Loucy (cell line): ENCODE measurements at regions not wholly inside any gene's neighbourhood (a gene's known extent, or its start where the extent isn't known, plus 50 kb on each side); places are given as distances from the start of the nearest gene placed in this dataset.

Experiments used
- H2AFZ ChIP-seq: fragments of 200-600 bp; sonication (generic); 2 replicates; pipeline ENCODE4 v1.6.0; 2016; ENCODE audit warnings: antibody characterized with exemption, mild to moderate bottlenecking, low read length, moderate library complexity
- H3F3A ChIP-seq: fragments of 200-600 bp; 2 replicates; pipeline ENCODE4 v1.6.0; 2016; ENCODE audit warnings: antibody characterized with exemption, low read depth, mild to moderate bottlenecking
- H3K27me3 ChIP-seq: fragments of 200-600 bp; sonication (generic); 2 replicates; pipeline ENCODE4 v1.6.1; 2014; ENCODE audit warnings: low read length, mild to moderate bottlenecking; ENCODE audit not compliant: insufficient read depth, poor library complexity, severe bottlenecking
- H3K36me3 ChIP-seq: fragments of 200-600 bp; sonication (generic); 2 replicates; pipeline ENCODE4 v1.6.1; 2016; ENCODE audit warnings: low read length; ENCODE audit not compliant: insufficient read depth
- H3K4me1 ChIP-seq: fragments of 200-600 bp; sonication (generic); 2 replicates; pipeline ENCODE4 v1.5.1; 2014; ENCODE audit warnings: low read length, mild to moderate bottlenecking; ENCODE audit not compliant: insufficient read depth, poor library complexity, severe bottlenecking
- H3K4me2 ChIP-seq: fragments of 200-600 bp; sonication (generic); 2 replicates; pipeline ENCODE4 v1.6.0; 2014; ENCODE audit warnings: antibody characterized with exemption, low read length, low read depth, mild to moderate bottlenecking; ENCODE audit not compliant: poor library complexity, severe bottlenecking
- H3K4me3 ChIP-seq: fragments of 200-600 bp; sonication (generic); 2 replicates; pipeline ENCODE4 v1.5.1; 2014; ENCODE audit warnings: low read length, mild to moderate bottlenecking, mixed read lengths; ENCODE audit not compliant: poor library complexity, severe bottlenecking
- H3K79me2 ChIP-seq: fragments of 200-600 bp; sonication (generic); 2 replicates; pipeline ENCODE4 v1.6.1; 2014; ENCODE audit warnings: low read length; ENCODE audit not compliant: insufficient read depth
- H3K9ac ChIP-seq: fragments of 200-600 bp; sonication (generic); 2 replicates; pipeline ENCODE4 v1.6.0; 2014; ENCODE audit warnings: mild to moderate bottlenecking, low read depth, low read length, moderate library complexity; ENCODE audit not compliant: poor library complexity, severe bottlenecking
- H3K9me2 ChIP-seq: fragments of 200-600 bp; sonication (generic); replicated peaks from 2 replicates; pipeline ENCODE4 v1.6.1; 2016; ENCODE audit warnings: low read depth, low read length, mixed read lengths
- H3K9me3 ChIP-seq: fragments of 200-600 bp; sonication (generic); 2 replicates; pipeline ENCODE4 v1.6.1; 2014; ENCODE audit warnings: mild to moderate bottlenecking, antibody characterized with exemption, low read length, low read depth; ENCODE audit not compliant: insufficient read depth
- H4K20me1 ChIP-seq: fragments of 200-600 bp; sonication (generic); 2 replicates; pipeline ENCODE4 v1.6.0; 2014; ENCODE audit warnings: antibody characterized with exemption, low read length, mild to moderate bottlenecking; ENCODE audit not compliant: insufficient read depth, poor library complexity, severe bottlenecking
- EZH2phosphoT487 ChIP-seq: fragments of 200-600 bp; IDR thresholded peaks from 2 replicates; pipeline ENCODE4 v1.6.1; 2018; ENCODE audit warnings: antibody characterized with exemption, mild to moderate bottlenecking, moderate library complexity, borderline replicate concordance
- TF ChIP-seq, protein P1 (sequence below): fragments of 200-600 bp; sonication (generic); conservative IDR thresholded peaks from 2 replicates; pipeline ENCODE4 v1.5.1; 2014; ENCODE audit warnings: mild to moderate bottlenecking, antibody characterized with exemption, low read length

DNA sequence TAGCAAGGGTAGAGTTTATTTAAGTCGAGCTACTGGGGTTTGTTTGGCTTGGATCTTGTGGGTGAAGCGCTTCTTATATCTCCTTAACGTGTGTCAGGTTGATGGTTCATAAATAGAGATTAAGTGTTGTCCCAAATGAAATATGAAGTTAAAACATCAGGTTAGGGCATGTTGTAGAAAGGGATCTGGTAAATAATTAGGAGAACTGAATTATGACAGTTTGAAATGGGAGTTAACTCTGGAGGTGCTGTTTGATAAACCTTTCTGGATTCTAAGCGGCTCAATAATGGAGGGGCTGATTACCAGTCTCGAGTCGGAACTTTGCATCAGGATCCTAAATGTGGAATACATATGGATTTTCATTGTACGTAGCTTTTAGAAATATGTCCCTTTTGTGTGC lies 717.0 kb upstream of the WWC1 start:
- H3K79me2 ChIP-seq = no peaks in the 10 kb centered on the region
- no peaks in the 10 kb centered on the region for H3K36me3 ChIP-seq
- H3K9me2 ChIP-seq = no peaks in the 10 kb centered on the region
- no peaks in the 10 kb centered on the region for H3K27me3 ChIP-seq
- H3K4me2 ChIP-seq = no peak overlapping the region
- no peaks in the 10 kb centered on the region for H3K4me1 ChIP-seq
- no peaks in the 10 kb centered on the region for H4K20me1 ChIP-seq
- no peak overlapping the region for H2AFZ ChIP-seq
- H3K9me3 ChIP-seq = no peaks in the 10 kb centered on the region
- H3K9ac ChIP-seq = no peak overlapping the region
- H3K4me3 ChIP-seq = no peak overlapping the region
- TF ChIP-seq, protein P1, sequence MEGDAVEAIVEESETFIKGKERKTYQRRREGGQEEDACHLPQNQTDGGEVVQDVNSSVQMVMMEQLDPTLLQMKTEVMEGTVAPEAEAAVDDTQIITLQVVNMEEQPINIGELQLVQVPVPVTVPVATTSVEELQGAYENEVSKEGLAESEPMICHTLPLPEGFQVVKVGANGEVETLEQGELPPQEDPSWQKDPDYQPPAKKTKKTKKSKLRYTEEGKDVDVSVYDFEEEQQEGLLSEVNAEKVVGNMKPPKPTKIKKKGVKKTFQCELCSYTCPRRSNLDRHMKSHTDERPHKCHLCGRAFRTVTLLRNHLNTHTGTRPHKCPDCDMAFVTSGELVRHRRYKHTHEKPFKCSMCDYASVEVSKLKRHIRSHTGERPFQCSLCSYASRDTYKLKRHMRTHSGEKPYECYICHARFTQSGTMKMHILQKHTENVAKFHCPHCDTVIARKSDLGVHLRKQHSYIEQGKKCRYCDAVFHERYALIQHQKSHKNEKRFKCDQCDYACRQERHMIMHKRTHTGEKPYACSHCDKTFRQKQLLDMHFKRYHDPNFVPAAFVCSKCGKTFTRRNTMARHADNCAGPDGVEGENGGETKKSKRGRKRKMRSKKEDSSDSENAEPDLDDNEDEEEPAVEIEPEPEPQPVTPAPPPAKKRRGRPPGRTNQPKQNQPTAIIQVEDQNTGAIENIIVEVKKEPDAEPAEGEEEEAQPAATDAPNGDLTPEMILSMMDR = no peak
- no peak for TF ChIP-seq EZH2phosphoT487
- H3F3A ChIP-seq = no peaks in the 10 kb centered on the region

DNA sequence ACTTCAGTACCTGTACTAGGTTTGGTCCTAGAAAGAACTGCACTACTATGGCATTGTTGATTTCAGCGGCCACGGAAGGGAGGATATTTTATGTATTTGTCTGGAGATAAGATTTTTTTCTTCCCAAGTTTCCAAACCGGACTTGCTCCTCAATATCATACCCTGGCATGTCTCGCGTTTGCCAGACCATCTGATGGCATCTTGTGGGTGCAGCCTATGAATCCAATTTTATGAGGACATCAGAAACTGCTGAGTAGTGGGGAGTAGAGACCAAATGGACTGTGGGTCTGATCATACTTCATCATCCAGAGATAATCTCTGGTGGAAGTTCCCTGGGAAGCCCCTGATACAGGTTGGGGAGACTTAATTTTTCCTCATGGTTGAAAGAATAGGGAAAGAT lies 716.1 kb upstream of the WWC1 start:
- H3K9me2 ChIP-seq = no peaks in the 10 kb centered on the region
- H3K4me3 ChIP-seq = no peak overlapping the region
- H3K4me1 ChIP-seq = no peaks in the 10 kb centered on the region

DNA sequence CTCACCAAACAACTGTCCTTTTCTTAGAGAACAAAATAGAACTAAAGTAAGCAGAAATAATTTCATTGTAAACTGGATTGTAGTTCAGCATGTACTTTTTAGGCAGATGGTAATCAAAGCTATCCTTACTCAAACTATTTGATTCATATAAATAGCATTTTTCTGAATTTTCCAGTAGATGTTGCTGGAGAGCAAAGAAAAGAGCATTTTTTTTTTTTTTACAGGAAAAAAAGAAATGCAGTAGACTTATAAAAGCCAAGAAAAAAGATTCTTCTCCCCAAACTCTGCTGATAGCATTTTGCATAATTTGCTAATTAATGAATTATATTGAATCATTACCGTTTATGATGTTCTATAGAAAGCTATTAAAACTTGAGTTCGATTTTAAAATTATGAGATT lies 715.3 kb upstream of the WWC1 start:
- no peaks in the 10 kb centered on the region for H3K27me3 ChIP-seq
- no peaks in the 10 kb centered on the region for H3F3A ChIP-seq
- no peaks in the 10 kb centered on the region for H3K9me2 ChIP-seq
- H3K9ac ChIP-seq = no peak overlapping the region
- H4K20me1 ChIP-seq = no peaks in the 10 kb centered on the region
- no peaks in the 10 kb centered on the region for H3K79me2 ChIP-seq
- TF ChIP-seq, protein P1 = no peak
- TF ChIP-seq EZH2phosphoT487 = no peak
- no peak overlapping the region for H3K4me2 ChIP-seq
- H3K4me1 ChIP-seq = no peaks in the 10 kb centered on the region
- H3K36me3 ChIP-seq = no peaks in the 10 kb centered on the region
- H2AFZ ChIP-seq = no peak overlapping the region
- no peak overlapping the region for H3K4me3 ChIP-seq
- H3K9me3 ChIP-seq = no peaks in the 10 kb centered on the region

More for the DNA sequence above, 716.1 kb upstream of the WWC1 start:
- no peak overlapping the region for H2AFZ ChIP-seq
- no peaks in the 10 kb centered on the region for H3K9me3 ChIP-seq
- TF ChIP-seq, protein P1 = no peak
- no peak for TF ChIP-seq EZH2phosphoT487
- H4K20me1 ChIP-seq = no peaks in the 10 kb centered on the region
- no peak overlapping the region for H3K4me2 ChIP-seq
- H3F3A ChIP-seq = no peaks in the 10 kb centered on the region
- no peak overlapping the region for H3K9ac ChIP-seq
- H3K36me3 ChIP-seq = no peaks in the 10 kb centered on the region
- H3K79me2 ChIP-seq = no peaks in the 10 kb centered on the region
- H3K27me3 ChIP-seq = no peaks in the 10 kb centered on the region
